GM19023 (cell line): ENCODE measurements at regions not wholly inside any gene's neighbourhood (a gene's known extent, or its start where the extent isn't known, plus 50 kb on each side); places are given as distances from the start of the nearest gene placed in this dataset.

ENCODE experiments used
- ATAC-seq: cut with Tn5 transposase; IDR thresholded peaks from one replicate; pipeline ENCODE4 v1.9.1; 2021; ENCODE audit warnings: mild to moderate bottlenecking, moderate library complexity; ENCODE audit not compliant: unreplicated experiment

GRCh38 chr4:36394352-36394903 lies 113.0 kb downstream of the DTHD1 start:
- peak; percentile 60 for ATAC-seq

DNA sequence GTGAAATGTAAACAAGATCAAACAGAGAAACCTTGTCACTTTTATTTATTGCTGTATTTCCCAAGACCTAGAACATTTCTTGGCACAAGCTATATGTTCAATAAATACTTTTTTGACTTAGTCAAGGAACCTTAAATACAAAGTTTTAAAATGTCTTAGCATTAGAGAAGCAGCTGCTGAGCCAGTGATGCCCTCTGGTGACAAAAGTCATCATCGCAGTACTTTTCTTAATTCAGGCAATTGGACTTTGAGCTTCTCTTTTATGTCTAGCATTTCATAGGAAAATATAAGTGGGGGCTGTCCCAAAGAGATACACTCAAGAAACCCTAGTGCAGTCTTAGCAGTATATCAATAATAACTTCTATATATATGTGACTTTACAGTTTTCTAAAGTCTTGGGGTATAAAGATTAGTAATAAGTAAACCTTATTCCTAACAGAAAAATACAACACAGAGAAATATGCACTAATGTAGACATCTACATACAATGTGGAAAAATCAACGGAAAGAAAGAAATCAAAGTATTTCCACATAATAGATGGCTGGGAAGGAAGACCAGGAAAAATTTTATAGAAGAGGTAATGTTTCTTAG lies 118.4 kb downstream of the DTHD1 start:
- ATAC-seq = peak; percentile 74

GRCh38 chr4:36402008-36402758 lies 120.8 kb downstream of the DTHD1 start:
- ATAC-seq = no peak

DNA sequence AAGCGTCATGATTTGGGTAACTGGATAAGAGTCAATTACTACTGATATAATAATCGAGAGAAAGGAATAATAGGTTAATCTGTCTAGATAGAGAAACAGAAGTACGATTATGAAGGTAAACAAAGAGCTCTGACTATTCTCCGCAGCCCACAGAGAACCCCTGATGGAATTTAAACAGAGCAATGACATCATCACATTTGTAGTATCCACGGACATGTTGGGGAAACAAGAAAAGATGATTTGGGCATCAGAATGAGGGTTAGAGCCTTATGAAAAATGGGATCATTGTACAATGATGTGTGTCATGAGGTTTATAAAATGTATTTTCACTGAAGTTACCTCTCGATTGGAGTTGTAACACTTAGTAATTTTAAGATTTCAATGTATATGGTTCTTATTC lies 129.9 kb downstream of the DTHD1 start:
- ATAC-seq = no peak

DNA sequence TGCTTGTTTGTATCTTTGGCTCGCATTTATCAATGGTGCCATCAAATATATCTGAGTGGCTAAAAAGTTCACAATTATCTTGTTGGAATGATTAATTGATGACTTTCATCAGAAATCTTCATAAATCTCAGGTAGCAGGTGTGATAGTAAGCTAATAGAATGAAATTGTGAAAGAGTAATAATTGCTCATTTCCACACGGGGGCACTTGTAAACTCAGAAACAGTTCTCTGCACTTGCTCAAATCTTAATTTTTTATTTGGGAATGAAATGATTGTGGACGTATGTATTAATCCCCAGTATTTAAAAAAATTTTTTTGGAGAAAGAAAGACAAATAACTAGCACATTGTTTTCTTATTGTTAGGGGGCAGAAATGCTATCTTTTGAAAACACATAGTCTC lies 132.8 kb downstream of the DTHD1 start:
- ATAC-seq = no peak

- ATAC-seq = no peak
Measured at GRCh38 chr4:36417146-36417545, 135.7 kb downstream of the DTHD1 start.

DNA sequence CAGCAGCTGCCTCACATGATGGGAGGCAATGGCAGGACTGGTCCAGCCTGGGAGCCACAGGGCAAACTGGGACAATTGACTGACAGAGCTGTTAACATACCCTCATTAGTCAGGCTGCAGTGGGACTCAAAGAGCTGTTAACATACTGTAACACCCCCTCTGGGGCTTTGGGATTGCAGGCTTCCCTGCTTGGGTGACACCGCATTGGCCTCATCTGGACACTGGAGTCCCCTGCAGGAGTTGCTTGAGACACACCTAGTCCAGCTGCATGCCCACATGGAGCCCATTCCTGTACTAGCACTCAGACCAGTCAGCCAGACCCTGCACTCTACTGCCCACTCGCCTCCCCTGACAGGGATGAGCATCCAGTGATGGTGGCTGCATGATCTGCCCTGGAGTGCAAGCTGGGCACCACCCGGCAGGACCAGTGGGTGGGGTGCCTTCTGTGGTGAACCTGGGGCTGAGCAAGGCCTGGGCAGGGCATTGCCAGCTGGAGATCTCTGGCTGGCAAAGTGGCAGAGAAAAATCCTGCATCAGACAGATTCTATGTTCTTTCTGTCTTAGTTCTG lies 138.8 kb downstream of the DTHD1 start:
- no peak for ATAC-seq

GRCh38 chr4:36422607-36423006 lies 141.2 kb downstream of the DTHD1 start:
- no peak for ATAC-seq

- ATAC-seq = no peak
Measured at GRCh38 chr4:36426741-36427140, 145.3 kb downstream of the DTHD1 start.

GRCh38 chr4:36427696-36428095 lies 146.3 kb downstream of the DTHD1 start:
- no peak for ATAC-seq

GRCh38 chr4:36432586-36432985 lies 151.2 kb downstream of the DTHD1 start:
- ATAC-seq = no peak

DNA sequence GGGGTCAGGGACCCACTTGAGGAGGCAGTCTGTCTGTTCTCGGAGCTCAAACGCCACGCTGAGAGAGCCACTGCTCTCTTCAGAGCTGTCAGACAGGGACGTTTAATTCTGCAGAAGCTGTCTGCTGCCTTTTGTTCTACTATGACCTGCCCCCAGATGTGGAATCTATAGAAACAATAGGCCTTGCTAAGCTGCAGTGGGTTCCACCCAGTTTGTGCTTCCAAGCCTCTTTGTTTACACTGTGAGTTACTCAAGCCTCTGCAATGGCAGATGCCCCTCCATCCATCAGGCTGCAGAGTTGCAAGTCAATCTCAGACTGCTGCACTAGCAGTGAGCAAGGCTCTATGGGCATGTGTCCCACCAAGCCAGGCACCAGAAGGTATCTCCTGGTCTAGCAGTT lies 158.1 kb downstream of the DTHD1 start:
- ATAC-seq = no peak

DNA sequence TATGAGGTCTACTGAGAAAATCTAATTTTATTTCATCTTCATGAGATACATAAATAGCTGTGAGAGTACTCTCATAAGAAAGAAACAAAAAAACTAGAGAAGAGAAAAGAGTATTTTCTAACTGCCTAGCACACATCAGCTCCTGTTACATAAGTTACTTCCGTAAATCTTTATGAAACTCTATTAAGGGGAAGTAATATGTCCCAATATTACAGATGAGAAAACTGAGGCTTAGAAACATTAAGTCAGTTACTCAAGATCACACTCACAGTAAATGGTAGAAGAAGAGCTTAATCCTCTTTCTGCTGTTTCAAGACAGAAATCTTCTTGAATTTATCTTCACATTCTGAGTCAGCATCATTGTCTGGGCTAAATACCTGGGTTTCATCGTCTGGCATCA lies 164.1 kb downstream of the DTHD1 start:
- no peak for ATAC-seq

DNA sequence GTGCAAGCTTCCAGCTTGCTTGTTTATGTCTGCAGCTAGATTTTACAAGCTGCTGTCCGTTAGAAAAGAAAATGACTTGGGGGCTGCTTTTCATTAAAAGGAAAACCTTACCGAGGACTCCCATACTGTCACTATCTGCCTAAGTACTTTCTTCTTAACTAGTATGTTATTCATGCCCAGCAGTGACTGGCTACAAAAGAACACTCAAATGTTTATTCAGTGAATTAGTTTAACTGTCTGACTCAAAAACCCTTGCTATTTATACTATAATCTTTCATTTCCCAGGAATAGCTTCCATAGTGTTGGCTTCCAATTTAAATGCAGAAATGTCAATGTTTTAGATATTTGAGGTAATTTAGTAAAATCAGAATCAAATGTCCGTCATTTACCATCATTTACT lies 164.9 kb downstream of the DTHD1 start:
- ATAC-seq = no peak

DNA sequence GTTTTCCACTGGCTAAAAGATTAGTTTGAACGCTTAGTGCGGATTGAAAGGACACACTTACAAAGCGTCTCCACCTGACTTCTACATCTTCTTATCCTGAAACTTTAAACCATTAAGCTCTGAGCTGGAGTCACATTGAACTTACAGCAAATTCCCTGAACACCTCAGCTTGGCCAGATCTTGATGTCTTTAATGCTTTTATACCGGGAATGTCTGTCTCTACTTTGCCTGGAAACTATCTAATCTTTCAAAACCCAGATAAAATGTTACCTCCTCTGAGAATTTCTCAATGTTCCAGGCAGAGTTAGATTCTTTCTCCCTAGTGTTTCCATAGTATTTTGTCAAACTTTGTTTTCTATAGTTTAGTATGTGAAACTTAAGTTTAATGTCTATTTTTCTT lies 179.9 kb downstream of the DTHD1 start:
- no peak for ATAC-seq

- ATAC-seq = no peak
Measured at GRCh38 chr4:36467670-36468069, 186.3 kb downstream of the DTHD1 start.

- no peak for ATAC-seq
Measured at GRCh38 chr4:36471903-36472302, 190.5 kb downstream of the DTHD1 start.

DNA sequence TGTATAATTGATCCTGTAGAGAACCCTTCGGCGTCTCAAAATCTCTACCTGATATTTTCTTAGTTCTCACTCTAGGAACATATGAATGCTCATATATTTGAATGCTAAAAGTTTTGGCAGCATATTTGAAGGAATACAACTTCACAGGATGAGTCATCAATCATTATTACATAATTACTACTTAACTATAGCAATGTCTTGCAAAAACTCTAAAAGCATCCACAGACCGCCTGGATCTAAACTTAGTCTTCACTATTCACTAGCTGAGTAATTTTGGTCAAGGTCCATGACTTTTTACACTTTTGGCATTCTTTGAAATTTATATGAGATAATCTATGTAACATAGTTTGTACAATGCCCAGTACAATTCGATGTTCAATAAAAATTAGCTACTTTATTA lies 194.7 kb downstream of the DTHD1 start:
- no peak for ATAC-seq

- no peak for ATAC-seq
Measured at GRCh38 chr4:36477861-36478260, 196.4 kb downstream of the DTHD1 start.

DNA sequence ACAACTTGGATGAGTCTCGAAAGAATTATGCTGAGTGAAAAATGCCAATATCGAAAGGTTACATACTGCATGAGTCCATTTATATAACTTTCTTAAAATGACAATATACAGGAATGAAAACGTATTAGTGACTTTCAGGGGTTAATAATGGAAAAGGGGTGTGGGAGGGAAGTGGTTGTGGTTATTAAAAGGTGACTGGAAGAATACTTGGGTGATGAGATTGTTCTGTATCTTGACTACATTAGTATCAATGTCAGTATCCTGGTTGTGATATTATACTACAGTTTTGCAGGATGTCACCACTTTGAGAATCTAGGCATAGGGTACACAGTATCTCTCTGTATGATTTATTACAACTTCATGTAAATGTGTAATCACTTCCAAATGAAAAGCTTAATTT lies 204.5 kb downstream of the DTHD1 start:
- no peak for ATAC-seq

- no peak for ATAC-seq
Measured at GRCh38 chr4:36489798-36490197, 208.4 kb downstream of the DTHD1 start.

DNA sequence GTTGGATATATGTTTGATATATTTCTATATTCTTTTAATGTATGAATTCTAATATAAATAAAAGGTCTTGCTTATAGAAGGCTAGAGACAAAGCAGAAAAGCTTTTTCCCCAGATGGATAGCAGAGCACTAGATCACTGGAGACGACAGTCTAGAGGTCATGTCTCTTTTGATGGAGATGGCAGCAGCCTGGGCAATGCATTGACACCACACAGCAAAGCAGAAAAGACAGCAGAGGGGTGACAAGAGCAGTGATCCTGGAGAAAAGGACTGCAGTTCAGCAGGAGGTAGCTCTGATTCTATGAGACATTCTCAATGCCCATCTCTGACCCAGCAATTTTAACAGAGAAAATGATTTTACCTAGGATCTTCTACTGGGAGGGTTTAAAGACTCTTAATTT lies 210.6 kb downstream of the DTHD1 start:
- ATAC-seq = no peak
